CD1c-positive myeloid dendritic cell (primary cell): ENCODE measurements at regions not wholly inside any gene's neighbourhood (a gene's known extent, or its start where the extent isn't known, plus 50 kb on each side); places are given as distances from the start of the nearest gene placed in this dataset.
"Not testable (repeated sequence)": the region's sequence is repeated elsewhere in the genome, so short reads cannot be mapped to it uniquely, and the experiment has no call there.

ENCODE experiments used
- DNase-seq: peaks from one replicate; pipeline ENCODE4 v3.0.0-alpha.2; 2016; ENCODE audit errors: extremely low spot score

GRCh38 chr1:121519042-121519755 is 334.4 kb downstream of the SRGAP2C start:
- DNase-seq: peak; percentile 85

GRCh38 chr1:121519756-121520286 is 335.0 kb downstream of the SRGAP2C start:
- DNase-seq: not testable (repeated sequence)

DNA sequence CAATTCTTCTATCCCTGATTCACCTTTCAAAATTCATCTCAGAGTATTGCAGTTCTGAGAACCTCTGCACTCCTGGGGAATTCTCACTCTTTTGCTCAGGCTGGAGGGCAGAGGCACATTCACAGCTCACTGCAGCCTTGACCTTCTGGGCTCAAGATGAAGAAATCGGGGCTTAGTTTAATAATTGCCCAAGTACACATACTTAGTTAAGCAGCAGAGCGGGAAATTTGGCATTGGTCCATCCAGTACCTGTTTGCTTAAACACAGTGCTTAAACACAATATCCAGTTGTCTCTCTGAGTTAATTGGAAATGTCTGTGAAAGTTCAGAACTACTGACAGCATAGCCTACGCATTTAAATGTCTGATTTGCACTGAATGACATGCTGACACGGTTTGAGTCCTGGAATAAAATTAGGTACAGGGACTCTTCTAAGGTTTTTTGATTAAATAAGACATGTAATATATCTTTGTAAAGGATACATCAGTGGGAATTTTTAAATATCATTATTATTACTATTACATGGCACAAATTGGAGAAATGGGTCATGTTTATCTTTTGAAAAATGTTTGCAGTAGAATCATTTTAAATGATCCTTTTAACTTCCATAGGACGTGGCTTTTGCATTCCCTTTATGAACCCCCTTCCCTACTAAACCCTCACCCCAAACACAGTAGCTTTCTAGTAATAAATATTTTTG is 337.4 kb downstream of the SRGAP2C start:
- no peak for DNase-seq

DNA sequence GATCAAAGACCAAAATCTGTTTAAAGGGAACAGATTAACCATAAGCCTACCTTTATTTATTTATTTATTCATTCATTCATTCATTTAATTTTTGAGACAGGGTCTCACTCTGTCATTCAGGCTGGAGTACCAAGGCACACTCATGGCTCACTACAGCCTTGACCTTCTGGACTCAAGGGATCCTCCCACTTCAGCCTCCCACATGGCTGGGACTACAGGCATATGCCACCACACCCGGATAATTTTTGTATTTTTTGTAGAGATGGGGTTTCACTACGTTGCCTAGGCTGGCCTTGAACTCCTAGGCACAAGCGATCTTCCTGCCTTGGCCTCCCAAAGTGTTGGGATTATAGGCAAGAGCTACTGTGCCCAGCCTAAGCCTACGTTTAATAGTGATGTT is 338.3 kb downstream of the SRGAP2C start:
- DNase-seq: not testable (repeated sequence)

DNA sequence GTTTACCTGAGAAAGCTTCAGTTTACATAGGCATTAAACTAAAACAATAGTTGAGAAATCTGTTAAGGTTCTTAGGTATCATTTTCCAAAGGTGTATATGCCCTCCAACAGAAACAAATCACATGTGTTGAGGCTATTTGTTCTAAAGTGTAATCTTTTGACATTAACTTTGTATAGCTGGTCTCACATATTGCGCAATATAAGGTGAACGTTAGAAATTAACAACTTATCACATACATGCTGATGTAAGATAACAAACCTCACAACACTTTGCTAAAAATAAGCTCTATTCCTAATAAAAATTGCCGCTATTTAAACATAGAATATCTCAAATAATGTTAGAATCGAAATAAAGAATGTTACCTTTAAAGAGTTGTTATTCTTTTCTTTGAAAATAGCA is 340.6 kb downstream of the SRGAP2C start:
- no peak for DNase-seq

DNA sequence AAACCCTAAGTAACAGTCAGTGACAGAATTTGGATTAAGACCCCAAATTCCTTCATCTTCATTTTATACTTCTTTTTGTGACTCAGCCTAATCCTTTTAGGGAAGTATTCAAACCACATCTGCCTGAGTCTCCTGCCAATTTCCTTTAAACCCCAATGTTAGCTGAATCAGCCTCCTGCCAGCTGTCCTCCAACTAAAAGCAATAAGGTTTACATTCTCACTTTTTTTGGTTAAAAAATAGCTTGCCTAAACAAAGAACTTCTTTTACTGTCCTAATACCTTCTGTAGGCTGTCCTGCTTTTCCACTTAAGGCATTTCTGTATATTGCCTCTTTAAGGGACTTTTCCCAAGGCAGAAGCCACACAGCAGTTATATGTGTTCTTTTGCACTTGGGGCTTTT is 344.2 kb downstream of the SRGAP2C start:
- not testable (repeated sequence) for DNase-seq

GRCh38 chr1:121530026-121530425 is 345.3 kb downstream of the SRGAP2C start:
- not testable (repeated sequence) for DNase-seq

DNA sequence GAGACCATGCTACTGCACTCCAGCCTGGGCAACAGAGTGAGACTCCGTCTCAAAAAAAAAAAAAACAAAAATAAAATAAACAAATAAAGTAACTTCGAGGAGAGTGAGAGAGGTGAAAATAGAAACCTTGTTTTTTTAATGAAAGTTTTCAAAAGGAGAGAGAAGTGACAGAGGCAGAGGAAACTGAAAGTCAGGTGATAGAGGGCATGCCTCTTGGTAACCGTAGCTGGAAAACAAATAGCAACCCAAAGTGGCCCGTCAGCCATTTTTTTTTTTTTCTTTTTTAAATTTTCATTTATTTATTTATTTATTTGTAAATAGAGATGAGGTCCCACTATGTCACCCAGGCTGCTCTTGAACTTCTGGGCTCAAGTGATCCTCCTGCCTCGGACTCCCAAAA is 347.0 kb downstream of the SRGAP2C start:
- not testable (repeated sequence) for DNase-seq

DNA sequence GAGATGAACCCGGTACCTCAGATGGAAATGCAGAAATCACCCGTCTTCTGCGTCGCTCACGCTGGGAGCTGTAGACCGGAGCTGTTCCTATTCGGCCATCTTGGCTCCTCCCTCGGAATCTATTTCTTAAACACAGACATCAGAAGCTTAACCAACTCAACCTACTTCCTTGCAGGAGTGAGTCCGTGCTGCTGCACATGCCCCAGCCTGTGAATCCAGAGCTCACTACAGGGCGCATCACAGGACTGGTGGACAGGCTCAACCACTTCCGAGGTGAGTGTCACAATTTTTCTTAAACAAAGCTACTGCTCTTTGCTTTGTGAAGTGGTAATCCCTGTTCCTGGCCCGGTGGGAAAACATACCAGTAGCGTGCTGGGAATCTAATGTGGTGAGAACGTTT is 353.4 kb downstream of the SRGAP2C start:
- DNase-seq: not testable (repeated sequence)

GRCh38 chr1:121538943-121539575 is 354.3 kb downstream of the SRGAP2C start:
- DNase-seq: no peak

- DNase-seq: not testable (repeated sequence)
These were observed 359.2 kb downstream of the SRGAP2C start for GRCh38 chr1:121543988-121544387.

DNA sequence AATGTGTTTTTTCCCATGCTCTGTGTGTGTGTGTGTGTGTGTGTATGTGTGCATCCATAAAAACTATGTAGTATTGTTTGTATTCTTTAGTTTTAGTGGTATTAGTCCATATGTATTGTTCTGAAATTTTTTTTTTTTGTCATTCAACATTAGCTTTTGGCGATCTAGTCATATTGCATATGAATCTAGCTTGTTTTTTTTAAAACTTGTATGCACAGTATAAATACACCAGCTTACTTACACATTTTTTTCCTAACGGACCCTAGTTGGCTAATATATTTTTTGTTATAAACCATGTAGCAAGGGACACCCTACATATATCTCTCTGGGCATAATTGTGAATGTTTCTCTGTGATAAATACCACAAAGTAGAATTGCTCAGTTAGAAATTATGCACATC is 359.7 kb downstream of the SRGAP2C start:
- no peak for DNase-seq

DNA sequence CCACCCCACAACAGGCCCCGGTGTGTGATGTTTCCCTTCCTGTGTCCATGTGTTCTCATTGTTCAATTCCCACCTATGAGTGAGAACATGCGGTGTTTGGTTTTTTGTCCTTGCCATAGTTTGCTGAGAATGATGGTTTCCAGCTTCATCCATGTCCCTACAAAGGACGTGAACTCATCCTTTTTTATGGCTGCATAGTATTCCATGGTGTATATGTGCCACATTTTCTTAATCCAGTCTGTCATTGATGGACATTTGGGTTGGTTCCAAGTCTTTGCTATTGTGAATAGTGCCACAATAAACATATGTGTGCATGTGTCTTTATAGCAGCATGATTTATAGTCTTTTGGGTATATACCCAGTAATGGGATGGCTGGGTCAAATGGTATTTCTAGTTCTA is 361.1 kb downstream of the SRGAP2C start:
- not testable (repeated sequence) for DNase-seq

- DNase-seq: no peak
These were observed 362.2 kb downstream of the SRGAP2C start for GRCh38 chr1:121546830-121547591.

- not testable (repeated sequence) for DNase-seq
These were observed 363.0 kb downstream of the SRGAP2C start for GRCh38 chr1:121547726-121548125.

- DNase-seq: not testable (repeated sequence)
These were observed 366.0 kb downstream of the SRGAP2C start for GRCh38 chr1:121550817-121551216.

DNA sequence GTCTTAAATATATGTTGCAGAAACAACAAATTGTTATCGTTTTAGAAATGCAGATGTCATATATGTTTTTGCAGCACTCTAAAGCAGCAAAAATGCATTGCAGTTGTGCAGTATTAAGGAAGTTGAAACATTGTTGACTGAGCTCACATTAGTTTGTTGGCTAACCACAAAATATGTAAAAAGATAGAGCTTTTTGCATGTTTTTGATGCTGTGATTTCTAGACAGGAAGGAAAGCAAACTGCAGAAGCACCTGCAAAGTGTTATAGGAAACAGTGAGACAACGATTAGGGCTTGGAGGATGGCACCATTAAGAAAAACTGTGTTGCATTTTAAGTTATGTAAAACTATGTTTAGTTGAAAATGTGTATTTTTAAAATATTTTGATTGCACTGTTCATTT is 366.7 kb downstream of the SRGAP2C start:
- peak; percentile 8 for DNase-seq

- DNase-seq: not testable (repeated sequence)
These were observed 371.8 kb downstream of the SRGAP2C start for GRCh38 chr1:121556560-121556959.

DNA sequence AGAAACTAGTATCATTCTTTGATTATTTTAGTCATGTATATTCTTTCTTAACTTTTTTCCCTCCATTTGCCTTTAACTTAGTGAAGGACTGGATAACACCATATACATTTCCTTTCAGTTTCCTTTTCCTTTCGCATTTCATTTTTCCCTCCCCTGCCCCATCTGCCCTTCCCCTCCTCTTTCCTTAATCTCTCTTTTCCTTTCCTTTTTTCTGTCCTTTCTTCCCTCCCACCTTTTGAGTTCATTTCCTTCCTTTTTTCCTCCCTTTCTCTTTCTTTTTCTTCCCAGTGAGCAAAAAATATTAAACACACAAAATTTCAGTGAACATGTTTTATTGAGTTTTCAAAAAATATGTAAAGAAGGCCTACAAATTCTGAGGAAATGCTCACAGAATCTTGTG is 373.3 kb downstream of the SRGAP2C start:
- DNase-seq: not testable (repeated sequence)

GRCh38 chr1:121558514-121558913 is 373.7 kb downstream of the SRGAP2C start:
- peak; percentile 30 for DNase-seq

DNA sequence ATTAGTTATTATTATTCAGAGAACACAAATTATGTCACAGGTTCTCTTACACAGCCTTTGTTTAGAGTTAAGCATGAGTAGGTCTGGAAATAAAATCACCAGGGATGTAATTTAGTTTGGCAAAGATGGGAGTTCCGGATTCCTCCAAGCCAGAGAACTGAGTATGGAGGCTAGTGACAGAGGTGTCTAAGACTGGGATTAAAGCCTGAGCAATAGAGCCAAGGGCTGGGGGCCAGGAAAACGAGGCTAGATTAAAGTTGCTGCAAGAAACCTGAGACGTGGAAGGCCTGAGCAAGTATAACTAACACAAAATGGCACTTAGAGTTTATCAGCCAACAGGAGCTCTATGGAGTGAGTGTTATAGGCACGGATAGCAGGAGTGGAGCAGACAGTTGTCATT is 381.6 kb downstream of the SRGAP2C start:
- DNase-seq: no peak

- no peak for DNase-seq
These were observed 384.7 kb downstream of the SRGAP2C start for GRCh38 chr1:121569428-121569827.
